NCI-H1417 (cell line): ENCODE measurements at regions not wholly inside any gene's neighbourhood (a gene's known extent, or its start where the extent isn't known, plus 50 kb on each side); places are given as distances from the start of the nearest gene placed in this dataset.
A peak's percentile ranks its signal among the peaks of the same experiment; 100 is the strongest.
"Not testable (repeated sequence)": the region's sequence is repeated elsewhere in the genome, so short reads cannot be mapped to it uniquely, and the experiment has no call there.

Experiments used
- DNase-seq, 3 experiments: peaks; one replicate each; lab custom pipeline; 2025; lab: John Stamatoyannopoulos, UW

- DNase-seq = not testable (repeated sequence)
Measured at GRCh38 chr7:57740126-57740525, 290.1 kb downstream of the ZNF716 start.

GRCh38 chr7:57769131-57769530 is 319.2 kb downstream of the ZNF716 start:
- no peak for DNase-seq

GRCh38 chr7:57769958-57770357 is 320.0 kb downstream of the ZNF716 start:
- DNase-seq = no peak

- peak in 1 of 3 experiments; percentile 7 for DNase-seq
Measured at GRCh38 chr7:57772126-57772924, 322.3 kb downstream of the ZNF716 start.

- no peak for DNase-seq
Measured at GRCh38 chr7:57774300-57774699, 324.3 kb downstream of the ZNF716 start.

- no peak for DNase-seq
Measured at GRCh38 chr7:57775396-57776088, 325.6 kb downstream of the ZNF716 start.

GRCh38 chr7:57776136-57776856 is 326.3 kb downstream of the ZNF716 start:
- DNase-seq = not testable (repeated sequence)

- DNase-seq = peak in 2 of 3 experiments; percentile 22 to 69
Measured at GRCh38 chr7:57789130-57789529, 339.2 kb downstream of the ZNF716 start.

GRCh38 chr7:57819491-57819981 is 369.6 kb downstream of the ZNF716 start:
- DNase-seq = no peak

GRCh38 chr7:57820477-57820876 is 370.5 kb downstream of the ZNF716 start:
- DNase-seq = no peak

- DNase-seq = no peak
Measured at GRCh38 chr7:57821438-57822382, 371.7 kb downstream of the ZNF716 start.

GRCh38 chr7:57826548-57826947 is 376.6 kb downstream of the ZNF716 start:
- not testable (repeated sequence) for DNase-seq

- DNase-seq = not testable (repeated sequence)
Measured at GRCh38 chr7:57835161-57835560, 385.2 kb downstream of the ZNF716 start.

GRCh38 chr7:57839152-57839551 is 389.2 kb downstream of the ZNF716 start:
- DNase-seq = not testable (repeated sequence)

- DNase-seq = peak in 2 of 3 experiments; percentile 46 to 67
Measured at GRCh38 chr7:57867884-57868701, 418.1 kb downstream of the ZNF716 start.

GRCh38 chr7:57868771-57869483 is 418.9 kb downstream of the ZNF716 start:
- peak in 1 of 3 experiments; percentile 46 for DNase-seq
